ENCODE measurements at regions not wholly inside any gene's neighbourhood (a gene's known extent, or its start where the extent isn't known, plus 50 kb on each side); places are given as distances from the start of the nearest gene placed in this dataset.

DNA sequence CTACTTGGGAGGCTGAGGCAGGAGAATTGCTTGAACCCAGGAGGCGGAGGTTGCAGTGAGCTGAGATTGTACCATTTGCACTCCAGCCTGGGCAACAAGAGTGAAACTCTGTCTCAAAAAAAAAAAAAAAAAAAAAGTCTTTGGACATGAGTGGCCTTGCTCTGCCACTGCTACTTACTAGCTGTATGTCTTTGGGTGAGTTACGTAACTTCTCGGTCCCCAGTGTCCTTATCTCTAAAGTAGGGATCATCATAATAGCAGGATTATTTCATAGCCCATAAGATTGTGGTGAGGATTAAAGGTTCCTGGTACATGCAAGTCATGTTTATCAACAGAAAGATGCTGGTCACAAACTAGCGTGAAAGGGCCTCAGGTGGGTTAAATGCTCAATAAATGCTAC, 53.9 kb upstream of the HEPHL1 start:
- no peak for DNase-seq

DNA sequence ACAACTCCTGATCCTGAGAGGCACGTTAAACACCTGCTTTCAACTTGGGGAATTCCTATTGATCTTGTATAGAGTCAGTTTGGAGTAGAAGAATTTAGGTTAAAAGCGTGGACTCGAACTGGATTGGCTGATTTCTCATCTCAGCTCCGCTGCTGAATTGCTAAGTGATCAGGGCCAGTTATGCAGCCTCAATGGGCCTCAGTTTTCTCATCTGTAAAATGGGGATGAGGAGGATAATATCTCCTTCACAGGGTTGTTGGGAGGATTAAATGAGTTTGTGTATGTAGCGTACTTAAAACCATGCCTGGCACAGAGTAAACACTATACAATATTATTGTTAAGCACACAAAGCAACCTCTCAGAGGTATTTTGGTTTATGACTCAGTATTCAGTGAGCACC, 53.2 kb upstream of the HEPHL1 start:
- DNase-seq, result no peak

DNA sequence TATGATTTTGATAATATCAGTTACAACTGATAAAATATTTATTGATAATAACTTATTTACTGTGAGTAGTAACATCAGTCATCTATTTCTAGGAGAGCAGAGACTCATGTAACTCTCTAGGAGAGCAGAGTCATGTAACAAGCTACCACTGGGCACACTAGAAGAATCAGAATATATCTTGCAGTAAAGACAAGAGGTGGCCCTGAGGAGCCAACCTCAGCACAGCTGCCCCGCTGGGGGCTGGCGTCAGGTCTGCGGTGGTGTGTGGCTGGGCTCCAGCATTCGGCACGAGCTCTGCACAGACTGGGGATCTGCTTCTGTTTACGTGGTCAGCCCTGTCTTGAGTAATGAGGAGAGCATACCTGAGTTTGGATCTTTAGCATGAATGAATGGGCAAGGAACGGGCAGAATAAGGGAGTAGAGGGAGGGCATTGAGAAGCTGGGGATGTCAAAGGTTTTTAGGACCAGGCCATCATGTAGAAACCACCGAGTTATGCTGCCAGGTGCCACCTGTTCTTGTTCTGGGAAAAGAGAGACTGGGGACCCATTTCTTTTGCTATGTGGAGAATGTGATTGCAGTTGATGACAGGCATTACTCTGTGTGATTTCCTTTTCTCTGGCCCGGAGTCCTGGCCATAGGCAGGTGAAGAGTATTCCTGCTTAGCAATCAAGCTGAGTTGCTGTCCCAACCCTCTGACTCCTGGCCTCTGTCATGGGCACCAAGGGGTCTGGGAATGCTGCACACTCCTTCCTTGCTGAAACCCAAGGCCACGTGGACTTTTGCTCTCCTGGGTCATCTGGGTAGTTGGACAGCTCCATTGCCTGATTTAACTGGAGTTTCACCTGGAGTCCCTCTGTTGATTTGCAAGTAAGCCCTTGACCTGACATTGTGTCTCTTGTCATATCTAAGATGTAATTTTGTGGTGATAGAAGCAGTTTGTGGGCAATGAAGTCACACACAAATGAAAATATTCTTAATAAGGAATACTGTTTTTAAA, 50.9 kb upstream of the HEPHL1 start:
- no peak for DNase-seq

Data from NCI-H1105 (cell line).